ENCODE measurements at regions not wholly inside any gene's neighbourhood (a gene's known extent, or its start where the extent isn't known, plus 50 kb on each side); places are given as distances from the start of the nearest gene placed in this dataset.

DNA sequence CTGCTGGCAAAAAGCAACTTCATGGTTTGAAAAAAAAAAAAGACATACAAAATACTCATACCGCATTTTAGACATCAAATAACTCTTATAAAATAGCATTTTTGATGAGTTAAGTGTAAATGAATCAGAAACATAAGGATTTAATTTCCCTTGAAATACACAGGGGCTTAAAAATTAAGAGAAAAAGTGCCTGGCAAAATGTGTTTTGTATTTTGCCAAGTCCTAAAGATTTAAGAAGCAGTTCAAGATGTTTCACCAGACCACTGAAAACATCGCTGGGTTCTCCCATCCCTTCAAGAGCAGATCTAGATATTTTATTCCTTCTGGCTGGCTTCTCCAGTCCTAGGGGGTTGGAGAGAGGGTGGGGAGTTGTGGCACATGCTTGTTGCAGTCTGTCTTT lies 396.4 kb downstream of the INHBA start:
- TF ChIP-seq SRF (IDR thresholded peaks at IDR 0.05; ENCODE audit: low read depth in 2 of 2, low read length in 2 of 2), result no peak
- TF ChIP-seq NR2C1 (IDR thresholded peaks at IDR 0.05), result no peak
- TF ChIP-seq FOS (IDR thresholded peaks at IDR 0.05; ENCODE audit: borderline replicate concordance, extremely low read depth, insufficient read length), result no peak
- TF ChIP-seq SP1 (IDR thresholded peaks at IDR 0.05; ENCODE audit: low read depth, low read length), result no peak
- no peak for TF ChIP-seq CTCF (IDR thresholded peaks at IDR 0.05 in 2 of 3, conservative IDR thresholded peaks at IDR 0.05 in 1 of 3; ENCODE audit: control insufficient read depth in 2 of 3, extremely low read depth in 1 of 3, insufficient read depth in 1 of 3, low read depth in 3 of 3, low read length in 3 of 3)
- TF ChIP-seq POLR2A (IDR thresholded peaks at IDR 0.05; ENCODE audit: low read depth, low read length), result no peak
- TF ChIP-seq TCF12 (IDR thresholded peaks at IDR 0.05; ENCODE audit: low read depth, low read length), result no peak
- TF ChIP-seq POLR2AphosphoS5 (IDR thresholded peaks at IDR 0.05; ENCODE audit: low read length), result no peak
- TF ChIP-seq, protein P1, sequence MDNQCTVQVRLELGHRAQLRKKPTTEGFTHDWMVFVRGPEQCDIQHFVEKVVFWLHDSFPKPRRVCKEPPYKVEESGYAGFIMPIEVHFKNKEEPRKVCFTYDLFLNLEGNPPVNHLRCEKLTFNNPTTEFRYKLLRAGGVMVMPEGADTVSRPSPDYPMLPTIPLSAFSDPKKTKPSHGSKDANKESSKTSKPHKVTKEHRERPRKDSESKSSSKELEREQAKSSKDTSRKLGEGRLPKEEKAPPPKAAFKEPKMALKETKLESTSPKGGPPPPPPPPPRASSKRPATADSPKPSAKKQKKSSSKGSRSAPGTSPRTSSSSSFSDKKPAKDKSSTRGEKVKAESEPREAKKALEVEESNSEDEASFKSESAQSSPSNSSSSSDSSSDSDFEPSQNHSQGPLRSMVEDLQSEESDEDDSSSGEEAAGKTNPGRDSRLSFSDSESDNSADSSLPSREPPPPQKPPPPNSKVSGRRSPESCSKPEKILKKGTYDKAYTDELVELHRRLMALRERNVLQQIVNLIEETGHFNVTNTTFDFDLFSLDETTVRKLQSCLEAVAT (IDR thresholded peaks at IDR 0.05), result no peak
- TF ChIP-seq WRNIP1 (IDR thresholded peaks at IDR 0.05; ENCODE audit: borderline replicate concordance, low read depth, low read length), result no peak

Data from GM12878 (cell line).